ENCODE measurements at regions not wholly inside any gene's neighbourhood (a gene's known extent, or its start where the extent isn't known, plus 50 kb on each side); places are given as distances from the start of the nearest gene placed in this dataset.
A peak's percentile ranks its signal among the peaks of the same experiment; 100 is the strongest.

- peak overlapping the region; percentile 59 for H3K4me3 ChIP-seq (replicated peaks; ENCODE audit: low read depth, low read length)
- no peak for DNase-seq (ENCODE audit: extremely low read depth, insufficient read length)
- H3K27me3 ChIP-seq (replicated peaks; ENCODE audit: control insufficient read depth, insufficient read depth, low read length): no peaks in the 10 kb centered on the region
- no peaks in the 10 kb centered on the region for H3K36me3 ChIP-seq (ENCODE audit: control insufficient read depth, insufficient read depth, low read length)
- TF ChIP-seq CTCF (IDR thresholded peaks at IDR 0.05; ENCODE audit: insufficient read depth, low read length, poor library complexity, severe bottlenecking): no peak
Measured at GRCh38 chr12:92467886-92468285, 234.9 kb upstream of the PLEKHG7 start.

- H3K27me3 ChIP-seq (replicated peaks; ENCODE audit: control insufficient read depth, insufficient read depth, low read length): no peaks in the 10 kb centered on the region
- peak; percentile 2 for TF ChIP-seq CTCF (IDR thresholded peaks at IDR 0.05; ENCODE audit: insufficient read depth, low read length, poor library complexity, severe bottlenecking)
- H3K4me3 ChIP-seq (replicated peaks; ENCODE audit: low read depth, low read length): peak overlapping the region; percentile 59
- DNase-seq (ENCODE audit: extremely low read depth, insufficient read length): peak; percentile 76
- H3K36me3 ChIP-seq (ENCODE audit: control insufficient read depth, insufficient read depth, low read length): no peaks in the 10 kb centered on the region
Measured at GRCh38 chr12:92466391-92467305, 236.1 kb upstream of the PLEKHG7 start.

GRCh38 chr12:92465786-92466295, 236.9 kb upstream of the PLEKHG7 start:
- Histone ChIP-seq H3K36me3 (ENCODE audit: control insufficient read depth, insufficient read depth, low read length) (no peaks in the 10 kb centered on the region), H3K27me3 (replicated peaks; ENCODE audit: control insufficient read depth, insufficient read depth, low read length) (no peaks in the 10 kb centered on the region), H3K4me3 (replicated peaks; ENCODE audit: low read depth, low read length) (peak overlapping the region; percentile 59)
- DNase-seq (ENCODE audit: extremely low read depth, insufficient read length): no peak
- TF ChIP-seq CTCF (IDR thresholded peaks at IDR 0.05; ENCODE audit: insufficient read depth, low read length, poor library complexity, severe bottlenecking): no peak

- no peaks in the 10 kb centered on the region for H3K36me3 ChIP-seq (ENCODE audit: control insufficient read depth, insufficient read depth, low read length)
- no peak overlapping the region for H3K4me3 ChIP-seq (replicated peaks; ENCODE audit: low read depth, low read length)
- no peaks in the 10 kb centered on the region for H3K27me3 ChIP-seq (replicated peaks; ENCODE audit: control insufficient read depth, insufficient read depth, low read length)
- TF ChIP-seq CTCF (IDR thresholded peaks at IDR 0.05; ENCODE audit: insufficient read depth, low read length, poor library complexity, severe bottlenecking): no peak
- no peak for DNase-seq (ENCODE audit: extremely low read depth, insufficient read length)
Measured at GRCh38 chr12:92464911-92465310, 237.9 kb upstream of the PLEKHG7 start.

GRCh38 chr12:92463171-92463570, 239.6 kb upstream of the PLEKHG7 start:
- Histone ChIP-seq H3K4me3 (replicated peaks; ENCODE audit: low read depth, low read length) (no peak overlapping the region), H3K27me3 (replicated peaks; ENCODE audit: control insufficient read depth, insufficient read depth, low read length) (no peaks in the 10 kb centered on the region), H3K36me3 (ENCODE audit: control insufficient read depth, insufficient read depth, low read length) (no peaks in the 10 kb centered on the region)
- no peak for DNase-seq (ENCODE audit: extremely low read depth, insufficient read length)
- TF ChIP-seq CTCF (IDR thresholded peaks at IDR 0.05; ENCODE audit: insufficient read depth, low read length, poor library complexity, severe bottlenecking): no peak

Data from GM06990 (cell line).